WERI-Rb-1 (cell line): ENCODE measurements at regions not wholly inside any gene's neighbourhood (a gene's known extent, or its start where the extent isn't known, plus 50 kb on each side); places are given as distances from the start of the nearest gene placed in this dataset.
"Not testable (repeated sequence)": the region's sequence is repeated elsewhere in the genome, so short reads cannot be mapped to it uniquely, and the experiment has no call there.

ENCODE experiments used
- DNase-seq: peaks from one replicate; pipeline ENCODE4 v3.0.0-alpha.2; 2020
- H3K27ac ChIP-seq: fragments of 250-450 bp; sonication (Bioruptor Pico); 2 replicates; pipeline ENCODE4 v1.5.1; 2020; ENCODE audit warnings: mild to moderate bottlenecking, moderate library complexity
- H3K27me3 ChIP-seq: fragments of 250-450 bp; sonication (Bioruptor Pico); 2 replicates; pipeline ENCODE4 v1.5.1; 2021; ENCODE audit warnings: mild to moderate bottlenecking, low read depth, moderate library complexity; ENCODE audit not compliant: insufficient read depth, severe bottlenecking
- H3K36me3 ChIP-seq: fragments of 250-450 bp; sonication (Bioruptor Pico); 2 replicates; pipeline ENCODE4 v1.5.1; 2020; ENCODE audit warnings: mild to moderate bottlenecking, moderate library complexity
- H3K4me3 ChIP-seq: 2 replicates; pipeline ENCODE4 v1.5.1; 2011; ENCODE audit warnings: low read depth, mild to moderate bottlenecking, control low read depth, low read length
- H3K9me3 ChIP-seq: fragments of 250-450 bp; sonication (Bioruptor Pico); 2 replicates; pipeline ENCODE4 v1.5.1; 2021; ENCODE audit warnings: mild to moderate bottlenecking, moderate library complexity; ENCODE audit not compliant: severe bottlenecking
- TF ChIP-seq, protein P1 (sequence below): IDR thresholded peaks from 2 replicates; pipeline ENCODE4 v1.5.1; 2011; ENCODE audit warnings: low read depth, mild to moderate bottlenecking, control low read depth, inconsistent platforms, low read length

GRCh38 chr1:95659588-95659987, 425.6 kb downstream of the RWDD3 start:
- Histone ChIP-seq H3K4me3 (no peak overlapping the region), H3K27ac (no peak overlapping the region), H3K36me3 (no peaks in the 10 kb centered on the region), H3K27me3 (no peaks in the 10 kb centered on the region), H3K9me3 (no peaks in the 10 kb centered on the region)
- DNase-seq: no peak
- TF ChIP-seq, protein P1, sequence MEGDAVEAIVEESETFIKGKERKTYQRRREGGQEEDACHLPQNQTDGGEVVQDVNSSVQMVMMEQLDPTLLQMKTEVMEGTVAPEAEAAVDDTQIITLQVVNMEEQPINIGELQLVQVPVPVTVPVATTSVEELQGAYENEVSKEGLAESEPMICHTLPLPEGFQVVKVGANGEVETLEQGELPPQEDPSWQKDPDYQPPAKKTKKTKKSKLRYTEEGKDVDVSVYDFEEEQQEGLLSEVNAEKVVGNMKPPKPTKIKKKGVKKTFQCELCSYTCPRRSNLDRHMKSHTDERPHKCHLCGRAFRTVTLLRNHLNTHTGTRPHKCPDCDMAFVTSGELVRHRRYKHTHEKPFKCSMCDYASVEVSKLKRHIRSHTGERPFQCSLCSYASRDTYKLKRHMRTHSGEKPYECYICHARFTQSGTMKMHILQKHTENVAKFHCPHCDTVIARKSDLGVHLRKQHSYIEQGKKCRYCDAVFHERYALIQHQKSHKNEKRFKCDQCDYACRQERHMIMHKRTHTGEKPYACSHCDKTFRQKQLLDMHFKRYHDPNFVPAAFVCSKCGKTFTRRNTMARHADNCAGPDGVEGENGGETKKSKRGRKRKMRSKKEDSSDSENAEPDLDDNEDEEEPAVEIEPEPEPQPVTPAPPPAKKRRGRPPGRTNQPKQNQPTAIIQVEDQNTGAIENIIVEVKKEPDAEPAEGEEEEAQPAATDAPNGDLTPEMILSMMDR: no peak

- no peaks in the 10 kb centered on the region for H3K27me3 ChIP-seq
- TF ChIP-seq, protein P1: no peak
- H3K4me3 ChIP-seq: no peak overlapping the region
- no peak for DNase-seq
- no peaks in the 10 kb centered on the region for H3K9me3 ChIP-seq
- no peaks in the 10 kb centered on the region for H3K36me3 ChIP-seq
- no peak overlapping the region for H3K27ac ChIP-seq
Observed at GRCh38 chr1:95660736-95661135, 426.7 kb downstream of the RWDD3 start.

DNA sequence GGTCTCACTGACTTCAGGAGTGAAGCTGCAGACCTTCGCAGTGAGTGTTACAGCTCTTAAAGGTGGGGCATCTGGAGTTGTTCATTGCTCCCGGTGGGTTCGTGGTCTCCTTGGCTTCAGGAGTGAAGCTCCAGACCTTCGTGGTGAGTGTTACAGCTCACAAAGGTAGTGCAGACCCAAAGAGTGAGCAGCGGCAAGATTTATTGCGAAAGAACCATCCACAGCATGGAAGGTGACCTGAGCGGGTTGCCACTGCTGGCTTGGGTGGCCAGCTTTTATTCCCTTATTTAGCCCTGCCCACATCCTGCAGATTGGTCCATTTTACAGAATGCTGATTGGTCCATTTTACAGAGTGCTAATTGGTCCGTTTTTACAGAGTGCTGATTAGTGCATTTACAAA, 429.5 kb downstream of the RWDD3 start:
- H3K36me3 ChIP-seq, H3K9me3 ChIP-seq, H3K27ac ChIP-seq, H3K4me3 ChIP-seq, H3K27me3 ChIP-seq, DNase-seq: not testable (repeated sequence)

DNA sequence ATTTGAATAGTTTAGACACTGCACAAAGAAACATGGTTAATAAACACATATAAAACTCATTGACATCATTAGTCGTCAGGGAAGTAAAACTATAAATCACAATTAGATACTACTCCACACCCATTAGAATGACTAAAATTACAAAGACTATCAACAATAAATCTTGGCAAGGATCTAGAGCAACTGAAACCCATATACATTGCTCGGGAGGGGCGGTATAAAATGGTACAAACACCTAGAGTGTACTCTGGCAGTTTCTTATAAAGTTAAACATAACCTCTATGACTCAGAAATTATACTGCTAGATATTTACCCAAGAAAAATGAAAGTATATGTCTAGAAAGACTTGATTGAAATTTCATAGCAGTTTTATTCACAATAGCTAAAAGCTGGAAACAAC, 434.2 kb downstream of the RWDD3 start:
- TF ChIP-seq, protein P1: no peak
- Histone ChIP-seq H3K4me3 (no peak overlapping the region), H3K9me3 (no peaks in the 10 kb centered on the region), H3K27ac (no peak overlapping the region), H3K36me3 (no peaks in the 10 kb centered on the region), H3K27me3 (no peaks in the 10 kb centered on the region)
- DNase-seq: no peak

DNA sequence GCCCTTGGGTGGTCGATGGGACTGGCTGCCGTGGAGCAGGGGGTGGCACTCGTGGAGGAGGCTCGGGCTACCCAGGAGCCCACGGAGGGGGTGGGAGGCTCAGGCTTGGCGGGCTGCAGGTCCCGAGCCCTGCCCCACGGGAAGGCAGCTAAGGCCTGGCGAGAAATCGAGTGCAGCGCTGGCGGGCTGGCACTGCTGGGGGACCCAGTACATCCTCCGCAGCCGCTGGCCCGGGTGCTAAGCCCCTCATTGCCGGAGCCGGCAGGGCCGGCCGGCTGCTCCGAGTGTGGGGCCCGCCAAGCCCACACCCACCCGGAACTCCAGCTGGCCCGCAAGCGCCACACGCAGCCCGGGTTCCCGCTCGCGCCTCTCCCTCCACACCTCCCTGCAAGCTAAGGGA, 435.6 kb downstream of the RWDD3 start:
- not testable (repeated sequence) for H3K36me3 ChIP-seq, H3K4me3 ChIP-seq, H3K27ac ChIP-seq, H3K27me3 ChIP-seq, H3K9me3 ChIP-seq, DNase-seq

DNA sequence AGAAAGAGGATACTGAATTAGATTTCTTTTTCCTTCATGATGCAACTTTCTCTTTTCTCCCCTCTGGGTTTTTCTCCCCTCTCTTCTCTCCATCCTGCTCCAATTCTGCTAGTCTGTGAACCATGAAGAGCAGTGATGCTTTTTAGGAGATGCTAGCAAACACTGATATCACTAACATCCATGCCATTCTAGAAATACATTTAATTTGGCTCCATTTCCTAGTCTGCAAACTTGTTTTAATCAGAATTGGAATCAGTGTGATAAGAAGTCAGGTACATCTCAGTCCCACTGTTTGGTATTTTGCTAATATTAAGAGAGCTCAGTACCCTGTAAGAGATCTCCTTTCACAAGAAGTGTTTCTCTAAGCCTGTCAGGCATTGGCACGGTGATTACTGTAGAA, 437.1 kb downstream of the RWDD3 start:
- Histone ChIP-seq H3K27me3 (no peaks in the 10 kb centered on the region), H3K27ac (no peak overlapping the region), H3K9me3 (no peaks in the 10 kb centered on the region), H3K36me3 (no peaks in the 10 kb centered on the region), H3K4me3 (no peak overlapping the region)
- TF ChIP-seq, protein P1: no peak
- no peak for DNase-seq

DNA sequence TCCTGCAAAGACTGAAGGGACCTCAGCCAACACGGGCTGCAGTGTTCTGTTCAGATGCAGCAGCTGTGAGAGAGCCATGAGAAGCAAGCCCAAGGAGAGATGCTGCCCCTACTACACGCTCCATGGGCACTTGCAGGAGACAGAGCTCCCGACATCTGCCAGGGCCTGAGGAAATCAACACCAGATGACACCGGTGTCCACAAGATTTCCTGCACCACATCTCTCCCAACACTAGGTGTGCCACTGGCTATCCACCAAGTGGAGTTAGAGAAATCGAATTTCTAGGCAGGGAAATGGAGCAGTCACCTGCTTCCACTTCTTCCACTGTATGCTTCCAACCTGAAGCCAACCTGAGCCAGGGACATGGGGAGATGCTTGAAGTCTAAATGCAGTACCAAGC, 445.3 kb downstream of the RWDD3 start:
- TF ChIP-seq, protein P1: no peak
- H3K36me3 ChIP-seq: no peaks in the 10 kb centered on the region

More for the DNA sequence above, 445.3 kb downstream of the RWDD3 start:
- no peak overlapping the region for H3K4me3 ChIP-seq
- no peak overlapping the region for H3K27ac ChIP-seq
- H3K27me3 ChIP-seq: no peaks in the 10 kb centered on the region
- DNase-seq: no peak
- no peaks in the 10 kb centered on the region for H3K9me3 ChIP-seq
